CD14-positive monocyte (primary cell): ENCODE measurements at regions not wholly inside any gene's neighbourhood (a gene's known extent, or its start where the extent isn't known, plus 50 kb on each side); places are given as distances from the start of the nearest gene placed in this dataset.

Source experiments
- DNase-seq, 3 donors: peaks; one replicate each; pipeline ENCODE4 v3.0.0-alpha.2; 2011 to 2022
- H2AFZ ChIP-seq: 2 replicates; pipeline ENCODE4 v1.6.0; 2012; ENCODE audit warnings: mild to moderate bottlenecking, low read depth, low read length, inconsistent platforms; ENCODE audit not compliant: insufficient read depth, poor library complexity, severe bottlenecking
- H3K27ac ChIP-seq, 2 donors: 1 replicate in 1 of 2; 2 replicates in 1 of 2; pipeline ENCODE4 v1.5.1; 2012 to 2013; ENCODE audit warnings: low read length in 2 of 2, control low read depth in 1 of 2, inconsistent platforms in 1 of 2, low read depth in 1 of 2, mild to moderate bottlenecking in 1 of 2
- H3K27me3 ChIP-seq, 2 donors: one replicate each; pipeline versions ENCODE4 v1.6.0 to v1.6.1; 2011 to 2013; ENCODE audit warnings: low read length in 2 of 2; ENCODE audit not compliant: control insufficient read depth in 2 of 2, insufficient read depth in 2 of 2
- H3K36me3 ChIP-seq, 2 donors: replicated peaks in 1 of 2; 1 replicate in 1 of 2; 2 replicates in 1 of 2; pipeline versions ENCODE4 v1.5.1 to v1.6.1; 2012 to 2013; ENCODE audit warnings: low read length in 2 of 2, control low read depth in 1 of 2, inconsistent platforms in 1 of 2, mild to moderate bottlenecking in 1 of 2; ENCODE audit not compliant: insufficient read depth in 2 of 2, control insufficient read depth in 1 of 2
- H3K4me1 ChIP-seq, 2 donors: 1 replicate in 1 of 2; 2 replicates in 1 of 2; pipeline versions ENCODE4 v1.5.1 to v1.6.1; 2012 to 2013; ENCODE audit warnings: low read length in 2 of 2, control low read depth in 1 of 2, inconsistent platforms in 1 of 2, mild to moderate bottlenecking in 1 of 2, moderate library complexity in 1 of 2; ENCODE audit not compliant: insufficient read depth in 2 of 2, control insufficient read depth in 1 of 2
- H3K4me2 ChIP-seq: replicated peaks from 2 replicates; pipeline ENCODE3; 2012; ENCODE audit warnings: low read length, moderate library complexity, mild to moderate bottlenecking; ENCODE audit not compliant: poor library complexity, severe bottlenecking; ENCODE audit errors: extremely low read depth
- H3K4me3 ChIP-seq, 3 experiments: fragments of 200-600 bp in 1 of 3; sonication (generic) in 1 of 3; replicated peaks in 1 of 3; 1 replicate in 2 of 3; 2 replicates in 1 of 3; pipeline ENCODE4 v1.5.1; 2011 to 2013; ENCODE audit warnings: low read length in 3 of 3, mild to moderate bottlenecking in 3 of 3, control low read depth in 2 of 3, low read depth in 2 of 3, inconsistent platforms in 1 of 3, moderate library complexity in 1 of 3
- H3K79me2 ChIP-seq: 2 replicates; pipeline ENCODE4 v1.6.0; 2012; ENCODE audit warnings: mild to moderate bottlenecking, control low read depth, inconsistent platforms, low read length, moderate library complexity; ENCODE audit not compliant: insufficient read depth
- H3K9ac ChIP-seq: 2 replicates; pipeline ENCODE4 v1.6.0; 2017; ENCODE audit warnings: low read length, mild to moderate bottlenecking; ENCODE audit not compliant: insufficient read depth, poor library complexity, severe bottlenecking
- H3K9me3 ChIP-seq, 2 donors: replicated peaks in 1 of 2; 1 replicate in 1 of 2; 2 replicates in 1 of 2; pipeline versions ENCODE4 v1.5.1 to v1.6.1; 2012 to 2013; ENCODE audit warnings: low read length in 2 of 2, control low read depth in 1 of 2; ENCODE audit not compliant: control insufficient read depth in 1 of 2, insufficient read depth in 1 of 2
- H4K20me1 ChIP-seq: 2 replicates; pipeline ENCODE4 v1.6.0; 2012; ENCODE audit warnings: mild to moderate bottlenecking, low read length, control low read depth, moderate library complexity; ENCODE audit not compliant: insufficient read depth
- H3K27ac Mint-ChIP-seq, 7 donors: one replicate each; pipeline ENCODE4 v1.8.0; 2020; ENCODE audit warnings: mild to moderate bottlenecking in 7 of 7, mixed read lengths in 7 of 7, moderate library complexity in 6 of 7, inconsistent platforms in 2 of 7
- H3K27me3 Mint-ChIP-seq, 3 donors: one replicate each; pipeline ENCODE4 v1.8.0; 2021 to 2022; ENCODE audit warnings: low read depth in 3 of 3, mild to moderate bottlenecking in 3 of 3, mixed read lengths in 3 of 3, moderate library complexity in 3 of 3, inconsistent platforms in 1 of 3
- H3K36me3 Mint-ChIP-seq, 2 donors: one replicate each; pipeline ENCODE4 v1.8.0; 2020; ENCODE audit warnings: mixed read lengths in 2 of 2, inconsistent platforms in 1 of 2, mild to moderate bottlenecking in 1 of 2
- H3K4me1 Mint-ChIP-seq: one replicate; pipeline ENCODE4 v1.8.0; 2020; ENCODE audit warnings: mild to moderate bottlenecking, mixed read lengths
- H3K4me3 Mint-ChIP-seq, 2 donors: one replicate each; pipeline ENCODE4 v1.8.0; 2020; ENCODE audit warnings: mild to moderate bottlenecking in 2 of 2, mixed read lengths in 2 of 2, moderate library complexity in 1 of 2
- H3K9me3 Mint-ChIP-seq, 7 donors: one replicate each; pipeline ENCODE4 v1.8.0; 2020 to 2022; ENCODE audit warnings: mixed read lengths in 7 of 7, mild to moderate bottlenecking in 6 of 7, moderate library complexity in 6 of 7, inconsistent platforms in 2 of 7
- CTCF ChIP-seq: fragments of 200-600 bp; IDR thresholded peaks from one replicate; pipeline ENCODE4 v1.8.0; 2022; ENCODE audit warnings: antibody characterized with exemption, mild to moderate bottlenecking
- WGBS: methylation state at CpG from one replicate; pipeline ENCODE4 v1.1.5; 2013; ENCODE audit warnings: missing lambda C conversion rate; ENCODE audit not compliant: insufficient coverage; 5-methylcytosine and 5-hydroxymethylcytosine counted together
- intact Hi-C, 2 donors: fragments of 100-400 bp; cut with micrococcal nuclease; formaldehyde crosslinking; loops; one replicate each; pipeline versions ENCODE4 v1.15.0 to v1.15.1; 2023

DNA sequence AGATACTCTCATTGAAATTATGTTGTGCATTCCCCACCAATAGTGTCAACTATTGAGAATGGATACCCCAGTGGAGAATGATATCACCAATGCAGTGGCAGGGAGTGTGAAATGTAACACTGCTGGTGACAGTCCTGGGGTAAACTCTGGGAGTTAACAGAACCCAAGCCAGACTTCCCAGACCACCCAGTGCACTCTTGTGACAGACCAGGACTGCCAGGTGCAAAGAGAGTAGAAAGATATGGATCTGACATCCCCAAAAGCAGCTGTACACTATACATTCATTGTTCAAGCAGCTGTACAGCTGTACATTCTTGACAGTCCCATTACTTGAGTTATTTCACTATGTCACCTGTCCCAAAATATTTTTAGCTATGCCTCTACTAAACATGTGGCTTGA lies 886.6 kb downstream of the DIAPH3 start:
- intact Hi-C loops = no loop called here
- Histone ChIP-seq H3K27me3 (no peaks in the 10 kb centered on the region), H3K4me1 (no peaks in the 10 kb centered on the region), H3K79me2 (no peaks in the 10 kb centered on the region), H3K9ac (no peak overlapping the region), H2AFZ (no peak overlapping the region), H3K27ac (no peak overlapping the region), H3K4me3 (no peak overlapping the region), H3K9me3 (no peaks in the 10 kb centered on the region), H3K4me2 (no peak overlapping the region), H4K20me1 (no peaks in the 10 kb centered on the region), H3K36me3 (no peaks in the 10 kb centered on the region)
- TF ChIP-seq CTCF = no peak
- Mint-ChIP-seq H3K27me3 (peaks cover 0 to 2% (median 0%) of the 10 kb centered on the region in 3 donors), H3K36me3 (no peaks in the 10 kb centered on the region), H3K4me3 (no peak overlapping the region), H3K27ac (no peak overlapping the region), H3K4me1 (no peaks in the 10 kb centered on the region), H3K9me3 (peaks cover 0 to 2% (median 0%) of the 10 kb centered on the region in 7 donors)
- no peak for DNase-seq

- TF ChIP-seq CTCF = no peak
- no peak overlapping the region for H3K9ac ChIP-seq
- H4K20me1 ChIP-seq = no peaks in the 10 kb centered on the region
- no peak overlapping the region for H3K27ac Mint-ChIP-seq
- no peak overlapping the region for H2AFZ ChIP-seq
- intact Hi-C loops = no loop called here
- no peaks in the 10 kb centered on the region for H3K36me3 Mint-ChIP-seq
- no CpG with 5 or more reads among the region's 2 CpGs for WGBS
- H3K79me2 ChIP-seq = no peaks in the 10 kb centered on the region
- H3K9me3 Mint-ChIP-seq = peaks cover 0 to 2% (median 0%) of the 10 kb centered on the region in 7 donors
- no peaks in the 10 kb centered on the region for H3K4me1 ChIP-seq
- H3K4me2 ChIP-seq = no peak overlapping the region
- no peak overlapping the region for H3K4me3 Mint-ChIP-seq
- H3K4me1 Mint-ChIP-seq = no peaks in the 10 kb centered on the region
- H3K36me3 ChIP-seq = no peaks in the 10 kb centered on the region
- H3K27ac ChIP-seq = no peak overlapping the region
- no peak for DNase-seq
- H3K27me3 Mint-ChIP-seq = peaks cover 0 to 2% (median 0%) of the 10 kb centered on the region in 3 donors
- no peaks in the 10 kb centered on the region for H3K27me3 ChIP-seq
- no peaks in the 10 kb centered on the region for H3K9me3 ChIP-seq
- H3K4me3 ChIP-seq = no peak overlapping the region
These were observed 884.7 kb downstream of the DIAPH3 start for GRCh38 chr13:59279028-59279427.
